CD4-positive, alpha-beta T cell treated with Interleukin-4 for 1 hour (primary cell): ENCODE measurements at regions not wholly inside any gene's neighbourhood (a gene's known extent, or its start where the extent isn't known, plus 50 kb on each side); places are given as distances from the start of the nearest gene placed in this dataset.
"Not testable (repeated sequence)": the region's sequence is repeated elsewhere in the genome, so short reads cannot be mapped to it uniquely, and the experiment has no call there.

Source experiments
- DNase-seq, 2 donors: peaks; one replicate each; pipeline ENCODE4 v3.0.0-alpha.2; 2020 to 2022

GRCh38 chr1:199832451-199832850 lies 195.1 kb upstream of the NR5A2 start:
- no peak for DNase-seq

GRCh38 chr1:199834711-199835110 lies 192.8 kb upstream of the NR5A2 start:
- DNase-seq = no peak

- DNase-seq = no peak
Measured at GRCh38 chr1:199836430-199836829, 191.1 kb upstream of the NR5A2 start.

GRCh38 chr1:199837321-199837720 lies 190.2 kb upstream of the NR5A2 start:
- no peak for DNase-seq

- not testable (repeated sequence) for DNase-seq
Measured at GRCh38 chr1:199839608-199840007, 187.9 kb upstream of the NR5A2 start.

GRCh38 chr1:199843096-199843495 lies 184.4 kb upstream of the NR5A2 start:
- DNase-seq = not testable (repeated sequence)

GRCh38 chr1:199843861-199844260 lies 183.6 kb upstream of the NR5A2 start:
- no peak for DNase-seq

GRCh38 chr1:199847021-199847420 lies 180.5 kb upstream of the NR5A2 start:
- no peak for DNase-seq

GRCh38 chr1:199851439-199852140 lies 175.9 kb upstream of the NR5A2 start:
- no peak for DNase-seq

- DNase-seq = no peak
Measured at GRCh38 chr1:199854686-199855321, 172.7 kb upstream of the NR5A2 start.

GRCh38 chr1:199855580-199855979 lies 171.9 kb upstream of the NR5A2 start:
- DNase-seq = no peak

GRCh38 chr1:199856216-199856780 lies 171.2 kb upstream of the NR5A2 start:
- no peak for DNase-seq

GRCh38 chr1:199857108-199857507 lies 170.4 kb upstream of the NR5A2 start:
- no peak for DNase-seq

GRCh38 chr1:199857516-199857915 lies 170.0 kb upstream of the NR5A2 start:
- DNase-seq = no peak

GRCh38 chr1:199858171-199858570 lies 169.3 kb upstream of the NR5A2 start:
- DNase-seq = no peak

GRCh38 chr1:199858856-199859255 lies 168.7 kb upstream of the NR5A2 start:
- no peak for DNase-seq

- peak; percentile 5 to 42 for DNase-seq
Measured at GRCh38 chr1:199859491-199859933, 168.0 kb upstream of the NR5A2 start.

- no peak for DNase-seq
Measured at GRCh38 chr1:199861020-199861795, 166.3 kb upstream of the NR5A2 start.

GRCh38 chr1:199862047-199862446 lies 165.5 kb upstream of the NR5A2 start:
- DNase-seq = no peak

- no peak for DNase-seq
Measured at GRCh38 chr1:199866210-199866617, 161.3 kb upstream of the NR5A2 start.

GRCh38 chr1:199867601-199868000 lies 159.9 kb upstream of the NR5A2 start:
- no peak for DNase-seq

- DNase-seq = no peak
Measured at GRCh38 chr1:199868777-199869176, 158.7 kb upstream of the NR5A2 start.

GRCh38 chr1:199875337-199875736 lies 152.2 kb upstream of the NR5A2 start:
- no peak for DNase-seq

- DNase-seq = no peak
Measured at GRCh38 chr1:199875856-199876255, 151.7 kb upstream of the NR5A2 start.
